ENCODE measurements at regions not wholly inside any gene's neighbourhood (a gene's known extent, or its start where the extent isn't known, plus 50 kb on each side); places are given as distances from the start of the nearest gene placed in this dataset.

GRCh38 chr15:96858694-96859093, 528.2 kb downstream of the NR2F2 start:
- Histone ChIP-seq H3K4ac (ENCODE audit: low read depth, low read length) (no peak overlapping the region), H4K91ac (ENCODE audit: insufficient read depth, low read depth, low read length) (no peak overlapping the region), H3K23ac (ENCODE audit: low read depth, low read length) (no peak overlapping the region), H3K27ac (ENCODE audit: insufficient read depth, low read length) (no peak overlapping the region), H4K8ac (ENCODE audit: low read depth in 2 of 2, low read length in 2 of 2) (no peak overlapping the region), H3K9ac (ENCODE audit: low read depth, low read length) (no peak overlapping the region), H3K9me1 (ENCODE audit: insufficient read depth, low read length) (no peaks in the 10 kb centered on the region), H2BK120ac (ENCODE audit: low read depth, low read length) (no peak overlapping the region), H2BK5ac (ENCODE audit: low read depth, low read length, poor library complexity, severe bottlenecking) (no peak overlapping the region), H2BK15ac (ENCODE audit: low read depth, low read length) (no peak overlapping the region), H3K36me3 (ENCODE audit: control insufficient read depth, insufficient read depth, low read length) (no peaks in the 10 kb centered on the region), H4K5ac (ENCODE audit: low read depth, low read length) (no peak overlapping the region), H3K4me3 (ENCODE audit: insufficient read depth, low read depth, low read length) (no peak overlapping the region), H3K4me1 (ENCODE audit: control insufficient read depth, insufficient read depth, low read length) (no peaks in the 10 kb centered on the region), H3K27me3 (ENCODE audit: control insufficient read depth, insufficient read depth, low read length) (no peaks in the 10 kb centered on the region), H3K4me2 (ENCODE audit: low read depth, low read length) (no peak overlapping the region), H3K9me3 (ENCODE audit: control insufficient read depth, insufficient read depth, low read length) (peaks cover 7% of the 10 kb centered on the region; the same call in 1 of the 2 replicates), H3K18ac (ENCODE audit: low read depth, low read length) (no peak overlapping the region), H3K14ac (replicated peaks; ENCODE audit: low read depth, low read length) (no peak overlapping the region), H3K56ac (ENCODE audit: extremely low read depth, insufficient read depth, low read length) (no peak overlapping the region), H2AK9ac (replicated peaks; ENCODE audit: low read depth, low read length, poor library complexity) (no peak overlapping the region), H3K79me1 (ENCODE audit: low read depth in 1 of 2, low read length in 2 of 2) (no peaks in the 10 kb centered on the region), H2AK5ac (ENCODE audit: low read depth, low read length) (no peak overlapping the region), H2BK20ac (ENCODE audit: low read depth, low read length) (no peak overlapping the region), H4K20me1 (ENCODE audit: insufficient read depth, low read length) (no peaks in the 10 kb centered on the region), H2AFZ (replicated peaks; ENCODE audit: low read length, poor library complexity) (no peak overlapping the region)
- in situ Hi-C loops (cut with MboI; ENCODE audit: low sequenced_read_pairs) (no loop called here), intact Hi-C loops (cut with micrococcal nuclease) (no loop called here), dilution Hi-C loops (cut with HindIII; ENCODE audit: low sequenced_read_pairs, unreplicated experiment) (no loop called here)
- ATAC-seq (ENCODE audit: low read depth) (no peak), DNase-seq (no peak)
- BruUV-seq (replicated peaks) = no TSS peak
- TF ChIP-seq MXI1 (IDR thresholded peaks at IDR 0.05; ENCODE audit: borderline replicate concordance, low read depth, low read length) (no peak), ELK1 (IDR thresholded peaks at IDR 0.05; ENCODE audit: borderline replicate concordance, low read depth, low read length) (no peak), CTCF (conservative IDR thresholded peaks at IDR 0.05; ENCODE audit: low read depth, low read length) (no peak), RCOR1 (IDR thresholded peaks at IDR 0.05; ENCODE audit: insufficient replicate concordance, low read length) (no peak), CHD1 (IDR thresholded peaks at IDR 0.05; ENCODE audit: low read depth, low read length) (no peak), SMC3 (IDR thresholded peaks at IDR 0.05; ENCODE audit: low read depth, low read length) (no peak), BHLHE40 (IDR thresholded peaks at IDR 0.05; ENCODE audit: low read depth, low read length) (no peak), MAFK (IDR thresholded peaks at IDR 0.05; ENCODE audit: low read depth, low read length) (no peak), RFX5 (IDR thresholded peaks at IDR 0.05; ENCODE audit: low read depth, low read length) (no peak), NFE2L2 (IDR thresholded peaks at IDR 0.05; ENCODE audit: low read depth, low read length) (no peak), RAD21 (IDR thresholded peaks at IDR 0.05; ENCODE audit: low read length) (no peak), CEBPB (IDR thresholded peaks at IDR 0.05; ENCODE audit: low read depth, low read length) (no peak), USF2 (IDR thresholded peaks at IDR 0.05; ENCODE audit: low read depth, low read length) (no peak), MAZ (IDR thresholded peaks at IDR 0.05; ENCODE audit: borderline replicate concordance, low read depth, low read length) (no peak), FOS (IDR thresholded peaks at IDR 0.05; ENCODE audit: low read depth, low read length) (no peak), POLR2A (IDR thresholded peaks at IDR 0.05; ENCODE audit: low read depth, low read length) (no peak)
- ChIA-PET CTCF (no interaction called here), POLR2A (ENCODE audit: unreplicated experiment) (no interaction called here)
- 0% methylated on average over 3 of the region's 9 CpGs; no CpG with 5 or more reads in 1 of the 2 experiments for WGBS, 2 experiments (ENCODE audit: extremely low coverage in 2 of 2, insufficient read length in 1 of 2)

Measured in IMR-90 (cell line).